ENCODE measurements at regions not wholly inside any gene's neighbourhood (a gene's known extent, or its start where the extent isn't known, plus 50 kb on each side); places are given as distances from the start of the nearest gene placed in this dataset.

DNA sequence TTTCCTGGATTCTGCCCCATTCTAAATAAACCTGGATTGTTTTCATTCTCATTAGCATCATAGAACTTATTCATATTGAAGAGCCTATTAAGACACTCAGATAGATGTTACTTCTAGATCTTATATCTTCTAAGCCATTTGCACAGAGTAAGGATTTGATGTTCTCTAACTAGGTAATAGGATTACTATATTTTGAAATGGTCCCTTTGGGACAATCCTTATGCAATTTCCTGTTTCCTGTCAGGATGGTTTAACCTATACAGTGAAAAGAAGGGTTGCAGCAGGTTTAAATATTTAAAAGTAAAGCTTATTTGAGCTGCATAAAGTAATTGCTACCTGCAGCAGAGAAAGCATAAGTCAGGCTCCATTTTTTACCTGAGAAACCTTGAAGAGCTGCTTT, 860.1 kb downstream of the TFAP2A start:
- H3K27me3 ChIP-seq = no peaks in the 10 kb centered on the region
- no peak for TF ChIP-seq POLR2A (IDR thresholded peaks at IDR 0.05)
- TF ChIP-seq, protein P1, sequence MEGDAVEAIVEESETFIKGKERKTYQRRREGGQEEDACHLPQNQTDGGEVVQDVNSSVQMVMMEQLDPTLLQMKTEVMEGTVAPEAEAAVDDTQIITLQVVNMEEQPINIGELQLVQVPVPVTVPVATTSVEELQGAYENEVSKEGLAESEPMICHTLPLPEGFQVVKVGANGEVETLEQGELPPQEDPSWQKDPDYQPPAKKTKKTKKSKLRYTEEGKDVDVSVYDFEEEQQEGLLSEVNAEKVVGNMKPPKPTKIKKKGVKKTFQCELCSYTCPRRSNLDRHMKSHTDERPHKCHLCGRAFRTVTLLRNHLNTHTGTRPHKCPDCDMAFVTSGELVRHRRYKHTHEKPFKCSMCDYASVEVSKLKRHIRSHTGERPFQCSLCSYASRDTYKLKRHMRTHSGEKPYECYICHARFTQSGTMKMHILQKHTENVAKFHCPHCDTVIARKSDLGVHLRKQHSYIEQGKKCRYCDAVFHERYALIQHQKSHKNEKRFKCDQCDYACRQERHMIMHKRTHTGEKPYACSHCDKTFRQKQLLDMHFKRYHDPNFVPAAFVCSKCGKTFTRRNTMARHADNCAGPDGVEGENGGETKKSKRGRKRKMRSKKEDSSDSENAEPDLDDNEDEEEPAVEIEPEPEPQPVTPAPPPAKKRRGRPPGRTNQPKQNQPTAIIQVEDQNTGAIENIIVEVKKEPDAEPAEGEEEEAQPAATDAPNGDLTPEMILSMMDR (IDR thresholded peaks at IDR 0.05) = no peak
- H3K9me3 ChIP-seq (replicated peaks in 1 of 3) = no peaks in the 10 kb centered on the region
- H3K36me3 ChIP-seq (replicated peaks in 1 of 2) = no peaks in the 10 kb centered on the region
- H3K27ac ChIP-seq = no peak overlapping the region
- no peak for DNase-seq
- H3K4me1 ChIP-seq (replicated peaks in 1 of 2) = no peaks in the 10 kb centered on the region
- intact Hi-C loops (cut with DNase I) = no loop called here
- H3K4me3 ChIP-seq = no peak overlapping the region

DNA sequence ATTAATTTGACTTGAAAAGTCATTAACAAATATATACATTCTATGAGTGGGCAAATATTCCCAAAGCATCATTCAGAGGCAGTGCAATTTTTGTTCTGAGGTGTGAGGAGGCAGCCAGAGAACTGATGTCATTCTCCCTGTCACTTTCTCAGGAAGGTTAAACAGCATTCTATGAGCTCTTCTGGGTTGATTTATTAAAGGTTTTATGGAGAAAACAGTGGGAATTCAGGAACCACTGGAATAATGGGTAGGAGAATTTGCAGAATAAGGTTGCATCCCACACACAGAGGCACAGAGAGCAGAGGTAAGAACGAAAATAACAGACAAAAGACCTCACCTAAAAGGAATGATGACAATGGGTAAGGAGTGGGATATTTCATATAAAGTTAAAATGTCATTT, 860.6 kb downstream of the TFAP2A start:
- WGBS, 4 donors = 36 to 46% (median 44%) methylated on average over 1 of the region's 1 CpG
- Histone ChIP-seq H3K4me1 (replicated peaks in 1 of 2) (no peaks in the 10 kb centered on the region), H3K27me3 (no peaks in the 10 kb centered on the region), H3K27ac (no peak overlapping the region), H3K36me3 (replicated peaks in 1 of 2) (no peaks in the 10 kb centered on the region), H3K4me3 (no peak overlapping the region), H3K9me3 (replicated peaks in 1 of 3) (no peaks in the 10 kb centered on the region)
- intact Hi-C loops (cut with DNase I) = no loop called here
- TF ChIP-seq, protein P1 (IDR thresholded peaks at IDR 0.05) = no peak
- TF ChIP-seq POLR2A (IDR thresholded peaks at IDR 0.05) = no peak
- DNase-seq = no peak

- no peaks in the 10 kb centered on the region for H3K4me1 ChIP-seq (replicated peaks in 1 of 2)
- no peaks in the 10 kb centered on the region for H3K36me3 ChIP-seq (replicated peaks in 1 of 2)
- intact Hi-C loops (cut with DNase I) = no loop called here
- WGBS, 4 donors = 28 to 92% (median 40%) methylated on average over 1 of the region's 1 CpG
- no peaks in the 10 kb centered on the region for H3K27me3 ChIP-seq
- TF ChIP-seq, protein P1 (IDR thresholded peaks at IDR 0.05) = no peak
- no peak for TF ChIP-seq POLR2A (IDR thresholded peaks at IDR 0.05)
- no peak overlapping the region for H3K27ac ChIP-seq
- H3K4me3 ChIP-seq = no peak overlapping the region
- H3K9me3 ChIP-seq (replicated peaks in 1 of 3) = no peaks in the 10 kb centered on the region
- DNase-seq = no peak
Measured at GRCh38 chr6:9553002-9553401, 861.9 kb downstream of the TFAP2A start.

DNA sequence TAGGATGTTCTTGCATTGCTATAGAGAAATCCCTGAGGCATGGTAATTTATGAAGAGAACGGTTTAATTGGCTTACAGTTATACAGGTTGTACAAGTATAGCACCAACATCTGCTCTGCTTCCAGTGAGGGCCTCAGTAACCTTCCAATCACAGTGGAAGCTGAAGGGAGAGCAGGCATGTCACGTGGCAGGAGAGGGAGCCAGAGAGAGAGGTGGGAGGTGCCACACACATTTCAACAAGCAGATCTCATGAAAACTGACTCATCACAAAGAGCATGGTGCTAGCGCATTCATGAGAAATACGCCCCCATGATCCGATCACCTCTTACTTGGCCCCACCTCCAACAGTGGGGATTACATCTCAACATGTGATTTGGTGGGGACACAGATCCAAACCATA, 871.2 kb downstream of the TFAP2A start:
- Histone ChIP-seq H3K36me3 (replicated peaks in 1 of 2) (no peaks in the 10 kb centered on the region), H3K4me3 (no peak overlapping the region), H3K9me3 (replicated peaks in 1 of 3) (no peaks in the 10 kb centered on the region), H3K4me1 (replicated peaks in 1 of 2) (no peaks in the 10 kb centered on the region), H3K27ac (no peak overlapping the region), H3K27me3 (no peaks in the 10 kb centered on the region)
- WGBS, 4 donors = 68 to 78% (median 76%) methylated on average over 5 of the region's 5 CpGs
- intact Hi-C loops (cut with DNase I) = no loop called here
- no peak for TF ChIP-seq POLR2A (IDR thresholded peaks at IDR 0.05)
- TF ChIP-seq, protein P1 (IDR thresholded peaks at IDR 0.05) = no peak
- DNase-seq = no peak
